Choroid plexus epithelial cell (primary cell): ENCODE measurements at regions not wholly inside any gene's neighbourhood (a gene's known extent, or its start where the extent isn't known, plus 50 kb on each side); places are given as distances from the start of the nearest gene placed in this dataset.

Experiments
- DNase-seq: peaks from one replicate; pipeline ENCODE4 v3.0.0-alpha.2; 2010; ENCODE audit warnings: low read depth
- H3K4me3 ChIP-seq: 2 replicates; pipeline ENCODE4 v1.5.1; 2011; ENCODE audit warnings: low read depth, mild to moderate bottlenecking, control low read depth, low read length, moderate library complexity
- CTCF ChIP-seq: conservative IDR thresholded peaks from 2 replicates; pipeline ENCODE4 v1.5.1; 2011; ENCODE audit warnings: low read depth, mild to moderate bottlenecking, control low read depth, inconsistent platforms, low read length, moderate library complexity

GRCh38 chr12:125371033-125371432 is 305.8 kb downstream of the AACS start:
- TF ChIP-seq CTCF = no peak
- DNase-seq = no peak
- no peak overlapping the region for H3K4me3 ChIP-seq

DNA sequence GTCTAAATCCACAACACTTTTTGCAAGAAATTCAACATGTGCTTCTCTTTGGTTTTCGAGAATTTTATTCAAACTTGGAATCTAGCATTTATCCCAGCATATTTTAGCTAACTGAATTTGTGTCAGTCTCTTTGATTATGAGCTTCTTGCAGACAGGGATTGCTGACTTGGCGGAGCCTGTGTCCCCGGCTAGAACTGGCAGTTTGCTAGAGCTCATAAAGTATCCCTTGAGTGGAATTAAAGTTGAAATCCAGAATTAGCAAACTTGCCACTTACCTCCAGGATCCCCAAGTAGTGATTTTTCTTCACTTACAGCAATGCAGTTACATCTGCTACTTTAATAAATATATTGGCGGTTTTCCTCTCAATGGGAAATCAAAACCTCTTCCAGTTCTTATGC is 306.9 kb downstream of the AACS start:
- no peak for DNase-seq
- TF ChIP-seq CTCF = no peak
- H3K4me3 ChIP-seq = no peak overlapping the region

DNA sequence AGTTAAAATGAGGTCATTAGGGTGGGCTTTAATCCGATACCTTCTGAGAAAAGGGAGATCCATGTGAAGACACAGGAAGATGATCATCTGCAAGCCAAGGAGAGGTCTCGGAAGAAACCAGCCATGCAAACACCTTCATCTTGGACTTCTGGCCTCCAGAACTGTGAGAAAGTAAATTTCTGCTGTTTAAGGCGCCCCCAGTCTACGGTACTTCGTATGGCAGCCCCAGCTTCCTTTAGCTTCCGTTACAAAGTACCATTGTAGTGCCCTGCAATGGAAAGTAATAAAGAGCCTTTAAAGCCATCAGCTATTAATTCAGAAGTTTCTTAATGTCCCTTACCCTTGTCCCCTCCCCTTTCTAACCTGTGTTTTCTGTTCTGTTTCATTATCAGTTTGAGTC is 308.1 kb downstream of the AACS start:
- H3K4me3 ChIP-seq = no peak overlapping the region
- no peak for DNase-seq
- TF ChIP-seq CTCF = no peak

DNA sequence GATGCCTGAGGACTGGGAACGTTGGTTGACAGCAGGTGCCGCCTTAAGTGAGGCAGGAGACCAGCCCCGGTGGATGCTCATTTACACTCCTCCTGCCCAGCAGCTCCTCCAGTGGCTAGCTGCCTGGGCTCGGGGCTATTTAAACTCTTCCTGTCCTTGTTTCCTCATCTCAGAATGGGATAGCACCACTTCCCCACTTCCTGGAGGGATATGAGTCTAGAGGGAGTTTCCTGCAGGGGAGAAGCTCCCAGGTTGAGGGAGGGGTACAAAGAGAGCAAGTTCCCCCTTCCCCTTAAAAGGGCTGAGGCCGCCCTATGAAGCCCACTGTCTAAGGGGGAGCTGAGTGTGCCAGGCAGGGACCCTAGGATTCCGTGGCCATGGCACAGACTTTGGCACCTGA is 311.2 kb downstream of the AACS start:
- no peak for TF ChIP-seq CTCF
- H3K4me3 ChIP-seq = no peak overlapping the region
- DNase-seq = no peak

DNA sequence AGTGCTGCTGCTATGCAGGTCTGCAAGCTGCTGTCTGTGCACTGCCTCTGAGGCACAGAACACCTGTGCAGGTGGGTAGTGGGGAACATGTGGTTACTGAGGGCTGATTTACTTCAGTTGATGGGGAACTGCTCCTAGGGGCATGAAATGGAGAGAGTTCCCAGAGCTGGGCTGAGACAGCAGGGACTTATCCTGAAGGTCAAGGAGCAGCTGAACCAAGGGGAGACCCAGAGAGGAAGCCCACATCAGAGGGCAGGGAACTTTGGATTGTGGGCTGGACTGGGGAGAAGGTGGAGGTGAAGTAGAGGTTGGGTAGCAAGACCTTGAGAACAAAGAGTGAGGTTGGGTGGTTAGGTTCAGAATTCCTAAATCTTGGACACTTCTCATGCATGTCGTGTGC is 311.9 kb downstream of the AACS start:
- no peak overlapping the region for H3K4me3 ChIP-seq
- no peak for DNase-seq
- TF ChIP-seq CTCF = no peak

- TF ChIP-seq CTCF = no peak
- no peak for DNase-seq
Measured at GRCh38 chr12:125381373-125381772, 316.1 kb downstream of the AACS start.

DNA sequence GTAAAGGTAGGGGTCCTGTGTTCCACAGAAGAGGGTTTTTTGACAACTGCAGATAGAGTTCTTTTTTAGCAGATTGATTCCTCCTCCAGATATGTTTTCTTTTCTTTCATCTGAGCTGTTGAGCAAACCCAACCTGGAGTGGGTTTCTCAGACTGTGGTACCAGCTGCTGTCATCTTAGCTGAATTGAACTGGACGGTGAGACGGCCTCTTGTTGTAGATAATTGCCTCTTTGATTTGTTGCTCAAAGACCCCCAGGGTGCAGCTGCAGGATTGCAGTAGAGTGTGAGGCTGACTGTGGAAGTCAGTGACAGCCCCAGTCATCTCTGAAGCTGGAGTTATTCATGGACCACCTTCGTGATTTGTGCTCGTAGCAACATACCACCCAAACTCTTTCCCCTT is 317.7 kb downstream of the AACS start:
- H3K4me3 ChIP-seq = no peak overlapping the region
- TF ChIP-seq CTCF = no peak
- no peak for DNase-seq

More at GRCh38 chr12:125381373-125381772, 316.1 kb downstream of the AACS start:
- no peak overlapping the region for H3K4me3 ChIP-seq
